Spleen (tissue), 11 donors: ENCODE measurements at regions not wholly inside any gene's neighbourhood (a gene's known extent, or its start where the extent isn't known, plus 50 kb on each side); places are given as distances from the start of the nearest gene placed in this dataset.

Source experiments
- DNase-seq: peaks from one replicate; pipeline ENCODE4 v3.0.0-alpha.2; 2020
- H3K27ac ChIP-seq, 8 donors: fragments of 200-600 bp; sonication (generic) in 7 of 8; 1 replicate in 4 of 8; 2 replicates in 4 of 8; pipeline versions ENCODE4 v1.5.0 to v1.8.0; 2016 to 2021; ENCODE audit warnings: inconsistent platforms in 4 of 8, mild to moderate bottlenecking in 4 of 8, moderate library complexity in 1 of 8
- H3K27me3 ChIP-seq, 7 donors: fragments of 200-600 bp; sonication (generic) in 6 of 7; replicated peaks in 1 of 7; 1 replicate in 4 of 7; 2 replicates in 3 of 7; pipeline versions ENCODE4 v1.5.0 to v1.8.0; 2016 to 2021; ENCODE audit warnings: inconsistent platforms in 3 of 7, mild to moderate bottlenecking in 1 of 7
- H3K36me3 ChIP-seq, 6 donors: fragments of 200-600 bp; sonication (generic) in 5 of 6; 1 replicate in 4 of 6; 2 replicates in 2 of 6; pipeline versions ENCODE4 v1.5.0 to v1.8.0; 2016 to 2021; ENCODE audit warnings: inconsistent platforms in 2 of 6
- H3K4me1 ChIP-seq, 6 donors: fragments of 200-600 bp; sonication (generic) in 5 of 6; 1 replicate in 3 of 6; 2 replicates in 3 of 6; pipeline versions ENCODE4 v1.5.0 to v1.8.0; 2016 to 2021; ENCODE audit warnings: inconsistent platforms in 3 of 6
- H3K4me3 ChIP-seq, 8 donors: fragments of 200-600 bp; sonication (generic) in 7 of 8; 1 replicate in 4 of 8; 2 replicates in 4 of 8; pipeline versions ENCODE4 v1.5.0 to v1.8.0; 2016 to 2021; ENCODE audit warnings: inconsistent platforms in 4 of 8, mild to moderate bottlenecking in 4 of 8, moderate library complexity in 2 of 8
- H3K9me3 ChIP-seq, 8 donors: fragments of 200-600 bp; sonication (generic) in 7 of 8; 1 replicate in 4 of 8; 2 replicates in 4 of 8; pipeline versions ENCODE4 v1.5.0 to v1.8.0; 2016 to 2021; ENCODE audit warnings: inconsistent platforms in 4 of 8
- POLR2A ChIP-seq, 3 donors: fragments of 450-650 bp; IDR thresholded peaks; one replicate each; pipeline ENCODE4 v1.5.1; 2017; ENCODE audit warnings: antibody characterized with exemption in 3 of 3, mild to moderate bottlenecking in 1 of 3
- POLR2AphosphoS5 ChIP-seq, 3 donors: sonication (generic); formaldehyde crosslinking; IDR thresholded peaks; one replicate each; pipeline ENCODE4 v1.5.1; 2017; ENCODE audit warnings: antibody characterized with exemption in 3 of 3
- WGBS, 5 donors: extraction: QIAGEN DNeasy Blood & Tissue Kit in 3 of 5; methylation state at CpG; one replicate each; pipeline versions ENCODE4 v1.1.5 to v1.1.7; 2013 to 2018; 5-methylcytosine and 5-hydroxymethylcytosine counted together
- intact Hi-C: fragments of 100-400 bp; cut with DNase I; formaldehyde crosslinking; loops from one replicate; pipeline ENCODE4 v1.15.0; 2023; ENCODE audit warnings: low total_unique reads
- TF ChIP-seq, protein P1 (sequence below), 11 experiments: fragments of 200-600 bp in 7 of 11; fragments of 450-650 bp in 4 of 11; sonication (generic) in 4 of 11; IDR thresholded peaks in 8 of 11; conservative IDR thresholded peaks in 3 of 11; 1 replicate in 7 of 11; 2 replicates in 4 of 11; pipeline versions ENCODE4 v1.4.0 to v1.8.0; 2016 to 2021; ENCODE audit warnings: antibody characterized with exemption in 11 of 11, inconsistent platforms in 4 of 11, mild to moderate bottlenecking in 1 of 11
- donor health status: healthy with polysubstance abuse.
- donor health status: DM: no; HTN: no; CAD: no; lungs with moderate emphysema.
- donor health status: DM: no; HTN: no; CAD: no.
- donor health status: Bipolar disorder and iron deficiency.
- donor health status: healthy.
- donor health status: DM: no; HTN: no; CAD: no.
- donor health status: DM: yes; HTN: yes; CAD: no.

- intact Hi-C loops = no loop called here
Observed at GRCh38 chr7:46853451-46853850, 728.5 kb downstream of the TNS3 start.

DNA sequence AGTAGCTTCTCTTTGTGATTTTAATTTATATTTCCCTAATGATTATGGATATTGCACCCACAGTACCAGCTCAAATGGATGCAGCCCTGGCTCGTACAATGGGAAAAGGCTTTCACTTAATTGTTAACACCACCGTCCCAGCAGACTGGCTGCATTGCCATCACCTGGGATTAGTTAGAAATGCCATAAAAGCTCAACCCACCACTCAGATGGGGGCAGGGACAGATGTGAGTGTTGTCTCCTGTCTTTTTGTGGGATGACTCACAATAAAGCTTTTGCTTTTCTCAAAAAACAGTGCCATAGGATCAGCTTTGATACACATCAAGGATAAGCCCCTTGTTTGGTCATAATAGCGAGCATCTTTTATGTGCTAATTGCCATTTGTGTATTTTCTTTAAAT, 729.1 kb downstream of the TNS3 start:
- DNase-seq = no peak
- TF ChIP-seq POLR2AphosphoS5 (IDR thresholded peaks at IDR 0.05) = no peak
- no peak for TF ChIP-seq POLR2A (IDR thresholded peaks at IDR 0.05)
- TF ChIP-seq, protein P1, sequence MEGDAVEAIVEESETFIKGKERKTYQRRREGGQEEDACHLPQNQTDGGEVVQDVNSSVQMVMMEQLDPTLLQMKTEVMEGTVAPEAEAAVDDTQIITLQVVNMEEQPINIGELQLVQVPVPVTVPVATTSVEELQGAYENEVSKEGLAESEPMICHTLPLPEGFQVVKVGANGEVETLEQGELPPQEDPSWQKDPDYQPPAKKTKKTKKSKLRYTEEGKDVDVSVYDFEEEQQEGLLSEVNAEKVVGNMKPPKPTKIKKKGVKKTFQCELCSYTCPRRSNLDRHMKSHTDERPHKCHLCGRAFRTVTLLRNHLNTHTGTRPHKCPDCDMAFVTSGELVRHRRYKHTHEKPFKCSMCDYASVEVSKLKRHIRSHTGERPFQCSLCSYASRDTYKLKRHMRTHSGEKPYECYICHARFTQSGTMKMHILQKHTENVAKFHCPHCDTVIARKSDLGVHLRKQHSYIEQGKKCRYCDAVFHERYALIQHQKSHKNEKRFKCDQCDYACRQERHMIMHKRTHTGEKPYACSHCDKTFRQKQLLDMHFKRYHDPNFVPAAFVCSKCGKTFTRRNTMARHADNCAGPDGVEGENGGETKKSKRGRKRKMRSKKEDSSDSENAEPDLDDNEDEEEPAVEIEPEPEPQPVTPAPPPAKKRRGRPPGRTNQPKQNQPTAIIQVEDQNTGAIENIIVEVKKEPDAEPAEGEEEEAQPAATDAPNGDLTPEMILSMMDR (IDR thresholded peaks at IDR 0.05 in 8 of 11, conservative IDR thresholded peaks at IDR 0.05 in 3 of 11) = no peak
- 72 to 91% (median 86%) methylated on average over 3 of the region's 3 CpGs for WGBS, 5 donors
- intact Hi-C loops = no loop called here
- no peak overlapping the region for H3K27ac ChIP-seq
- no peaks in the 10 kb centered on the region for H3K9me3 ChIP-seq
- no peaks in the 10 kb centered on the region for H3K4me1 ChIP-seq
- no peak overlapping the region for H3K4me3 ChIP-seq
- H3K27me3 ChIP-seq = no peaks in the 10 kb centered on the region
- no peaks in the 10 kb centered on the region for H3K36me3 ChIP-seq

More at GRCh38 chr7:46853451-46853850, 728.5 kb downstream of the TNS3 start:
- no peak overlapping the region for H3K27ac ChIP-seq
- TF ChIP-seq, protein P1 (IDR thresholded peaks at IDR 0.05 in 8 of 11, conservative IDR thresholded peaks at IDR 0.05 in 3 of 11) = no peak
- TF ChIP-seq POLR2AphosphoS5 (IDR thresholded peaks at IDR 0.05) = no peak
- no peak for TF ChIP-seq POLR2A (IDR thresholded peaks at IDR 0.05)
- H3K4me3 ChIP-seq = no peak overlapping the region
- 35 to 89% (median 76%) methylated on average over 1 of the region's 1 CpG for WGBS, 5 donors
- no peaks in the 10 kb centered on the region for H3K4me1 ChIP-seq
- no peaks in the 10 kb centered on the region for H3K36me3 ChIP-seq
- H3K9me3 ChIP-seq = no peaks in the 10 kb centered on the region
- no peaks in the 10 kb centered on the region for H3K27me3 ChIP-seq
- DNase-seq = no peak

- H3K36me3 ChIP-seq = no peaks in the 10 kb centered on the region
- TF ChIP-seq, protein P1 (IDR thresholded peaks at IDR 0.05 in 8 of 11, conservative IDR thresholded peaks at IDR 0.05 in 3 of 11) = no peak
- TF ChIP-seq POLR2AphosphoS5 (IDR thresholded peaks at IDR 0.05) = no peak
- TF ChIP-seq POLR2A (IDR thresholded peaks at IDR 0.05) = no peak
- H3K4me1 ChIP-seq = no peaks in the 10 kb centered on the region
- no peak for DNase-seq
- peaks cover 0 to 3% (median 0%) of the 10 kb centered on the region in 8 donors for H3K9me3 ChIP-seq
- 85 to 93% (median 89%) methylated on average over 10 of the region's 10 CpGs for WGBS, 5 donors
- intact Hi-C loops = no loop called here
- H3K4me3 ChIP-seq = no peak overlapping the region
- H3K27me3 ChIP-seq = no peaks in the 10 kb centered on the region
- H3K27ac ChIP-seq = no peak overlapping the region
Observed at GRCh38 chr7:46850563-46851330, 731.2 kb downstream of the TNS3 start.

- intact Hi-C loops = no loop called here
- no peaks in the 10 kb centered on the region for H3K4me1 ChIP-seq
- WGBS, 5 donors = 69 to 85% (median 80%) methylated on average over 2 of the region's 2 CpGs
- no peaks in the 10 kb centered on the region for H3K36me3 ChIP-seq
- peaks cover 0 to 3% (median 0%) of the 10 kb centered on the region in 8 donors for H3K9me3 ChIP-seq
- no peak overlapping the region for H3K27ac ChIP-seq
- TF ChIP-seq POLR2A (IDR thresholded peaks at IDR 0.05) (no peak), POLR2AphosphoS5 (IDR thresholded peaks at IDR 0.05) (no peak)
- TF ChIP-seq, protein P1 (IDR thresholded peaks at IDR 0.05 in 8 of 11, conservative IDR thresholded peaks at IDR 0.05 in 3 of 11) = no peak
- no peak for DNase-seq
- H3K4me3 ChIP-seq = no peak overlapping the region
- H3K27me3 ChIP-seq = no peaks in the 10 kb centered on the region
Observed at GRCh38 chr7:46848944-46849343, 733.0 kb downstream of the TNS3 start.
